AG08396 (cell line): ENCODE measurements at regions not wholly inside any gene's neighbourhood (a gene's known extent, or its start where the extent isn't known, plus 50 kb on each side); places are given as distances from the start of the nearest gene placed in this dataset.

Experiments used
- DNase-seq: peaks from one replicate; pipeline ENCODE4 v3.0.0; 2012; ENCODE audit warnings: low spot score, mixed read lengths

- no peak for DNase-seq
Measured at GRCh38 chr18:56021809-56022195, 433.8 kb upstream of the TCF4 start.

- DNase-seq, result no peak
Measured at GRCh38 chr18:56021136-56021808, 433.3 kb upstream of the TCF4 start.

GRCh38 chr18:56019908-56020307, 431.9 kb upstream of the TCF4 start:
- DNase-seq, result no peak

GRCh38 chr18:56019156-56019555, 431.2 kb upstream of the TCF4 start:
- DNase-seq, result no peak

GRCh38 chr18:56009411-56009810, 421.4 kb upstream of the TCF4 start:
- no peak for DNase-seq

- DNase-seq, result no peak
Measured at GRCh38 chr18:56003720-56004088, 415.7 kb upstream of the TCF4 start.

- DNase-seq, result no peak
Measured at GRCh38 chr18:56003009-56003719, 415.2 kb upstream of the TCF4 start.

- no peak for DNase-seq
Measured at GRCh38 chr18:56001576-56001975, 413.6 kb upstream of the TCF4 start.

- no peak for DNase-seq
Measured at GRCh38 chr18:56000041-56000440, 412.0 kb upstream of the TCF4 start.

- DNase-seq, result no peak
Measured at GRCh38 chr18:55999641-56000040, 411.6 kb upstream of the TCF4 start.

GRCh38 chr18:55998801-55999385, 410.9 kb upstream of the TCF4 start:
- DNase-seq, result no peak

- DNase-seq, result peak; percentile 31
Measured at GRCh38 chr18:55998071-55998522, 410.1 kb upstream of the TCF4 start.

GRCh38 chr18:55997151-55997561, 409.2 kb upstream of the TCF4 start:
- DNase-seq, result no peak

GRCh38 chr18:55996717-55997116, 408.7 kb upstream of the TCF4 start:
- no peak for DNase-seq

- no peak for DNase-seq
Measured at GRCh38 chr18:55990186-55990585, 402.2 kb upstream of the TCF4 start.

GRCh38 chr18:55988537-55988936, 400.5 kb upstream of the TCF4 start:
- peak; percentile 31 for DNase-seq

- DNase-seq, result no peak
Measured at GRCh38 chr18:55983433-55983832, 395.4 kb upstream of the TCF4 start.

GRCh38 chr18:55982992-55983391, 395.0 kb upstream of the TCF4 start:
- no peak for DNase-seq

GRCh38 chr18:55981712-55982475, 393.9 kb upstream of the TCF4 start:
- no peak for DNase-seq

- no peak for DNase-seq
Measured at GRCh38 chr18:55974521-55974920, 386.5 kb upstream of the TCF4 start.

- peak; percentile 6 for DNase-seq
Measured at GRCh38 chr18:55968550-55968949, 380.6 kb upstream of the TCF4 start.

GRCh38 chr18:55967019-55967418, 379.0 kb upstream of the TCF4 start:
- no peak for DNase-seq

GRCh38 chr18:55964171-55964570, 376.2 kb upstream of the TCF4 start:
- no peak for DNase-seq
